HFFc6 (cell line): ENCODE measurements at regions not wholly inside any gene's neighbourhood (a gene's known extent, or its start where the extent isn't known, plus 50 kb on each side); places are given as distances from the start of the nearest gene placed in this dataset.

ENCODE experiments used
- DNase-seq: peaks from one replicate; pipeline ENCODE4 v3.0.0-alpha.2; 2018
- H3K27ac Mint-ChIP-seq: 2 replicates; pipeline ENCODE4 v1.8.0; 2020; ENCODE audit warnings: mild to moderate bottlenecking, mixed read lengths
- H3K27me3 Mint-ChIP-seq: 2 replicates; pipeline ENCODE4 v1.8.0; 2021; ENCODE audit warnings: mild to moderate bottlenecking, moderate library complexity, mixed read lengths; ENCODE audit not compliant: insufficient read depth
- H3K36me3 Mint-ChIP-seq: 2 replicates; pipeline ENCODE4 v1.8.0; 2021; ENCODE audit warnings: low read depth, mixed read lengths
- H3K4me1 Mint-ChIP-seq: 2 replicates; pipeline ENCODE4 v1.8.0; 2020; ENCODE audit warnings: low read depth, mixed read lengths
- H3K4me3 Mint-ChIP-seq: 2 replicates; pipeline ENCODE4 v1.8.0; 2020; ENCODE audit warnings: mild to moderate bottlenecking, moderate library complexity, mixed read lengths
- H3K9me3 Mint-ChIP-seq: 2 replicates; pipeline ENCODE4 v1.8.0; 2020; ENCODE audit warnings: mild to moderate bottlenecking, mixed read lengths
- CTCF ChIP-seq: fragments of 200-600 bp; sonication (generic); IDR thresholded peaks from 2 replicates; pipeline ENCODE4 v1.5.0; 2021; ENCODE audit warnings: antibody characterized with exemption, mild to moderate bottlenecking

- no peaks in the 10 kb centered on the region for H3K36me3 Mint-ChIP-seq
- H3K4me1 Mint-ChIP-seq, result no peaks in the 10 kb centered on the region
- H3K9me3 Mint-ChIP-seq, result peaks cover 26% of the 10 kb centered on the region
- TF ChIP-seq CTCF, result no peak
- H3K27ac Mint-ChIP-seq, result no peak overlapping the region
- H3K4me3 Mint-ChIP-seq, result no peak overlapping the region
- DNase-seq, result no peak
- H3K27me3 Mint-ChIP-seq, result peaks cover 5% of the 10 kb centered on the region
Measured at GRCh38 chr5:82834151-82834550, 243.0 kb downstream of the TMEM167A start.

DNA sequence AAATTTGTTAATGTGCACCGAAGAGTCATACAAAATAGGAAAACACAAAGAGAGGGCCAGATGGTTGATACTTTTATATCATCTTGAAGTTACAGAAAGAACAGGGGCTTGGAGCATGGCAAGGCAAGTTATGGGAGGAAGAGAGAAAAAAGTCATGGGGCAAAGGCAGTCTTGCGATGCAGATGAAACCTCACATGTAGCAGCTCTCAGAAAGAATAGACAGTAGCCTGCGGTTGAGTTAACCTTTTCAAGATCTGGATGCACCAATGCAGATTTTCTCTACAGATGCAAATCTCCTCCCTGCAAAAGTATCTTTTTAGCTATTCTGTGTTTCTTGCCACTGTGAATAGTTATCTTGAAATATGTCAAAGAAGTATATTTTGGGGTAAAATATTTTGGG, 243.9 kb downstream of the TMEM167A start:
- no peak for TF ChIP-seq CTCF
- H3K4me3 Mint-ChIP-seq, result no peak overlapping the region
- no peak for DNase-seq
- H3K27me3 Mint-ChIP-seq, result peaks cover 5% of the 10 kb centered on the region
- peaks cover 24% of the 10 kb centered on the region for H3K9me3 Mint-ChIP-seq
- H3K27ac Mint-ChIP-seq, result no peak overlapping the region
- no peaks in the 10 kb centered on the region for H3K36me3 Mint-ChIP-seq
- H3K4me1 Mint-ChIP-seq, result no peaks in the 10 kb centered on the region

- H3K36me3 Mint-ChIP-seq, result no peaks in the 10 kb centered on the region
- no peak for TF ChIP-seq CTCF
- H3K27me3 Mint-ChIP-seq, result peaks cover 5% of the 10 kb centered on the region
- peaks cover 21% of the 10 kb centered on the region for H3K9me3 Mint-ChIP-seq
- H3K4me3 Mint-ChIP-seq, result no peak overlapping the region
- H3K27ac Mint-ChIP-seq, result no peak overlapping the region
- DNase-seq, result no peak
- H3K4me1 Mint-ChIP-seq, result no peaks in the 10 kb centered on the region
Measured at GRCh38 chr5:82832445-82832844, 244.7 kb downstream of the TMEM167A start.

DNA sequence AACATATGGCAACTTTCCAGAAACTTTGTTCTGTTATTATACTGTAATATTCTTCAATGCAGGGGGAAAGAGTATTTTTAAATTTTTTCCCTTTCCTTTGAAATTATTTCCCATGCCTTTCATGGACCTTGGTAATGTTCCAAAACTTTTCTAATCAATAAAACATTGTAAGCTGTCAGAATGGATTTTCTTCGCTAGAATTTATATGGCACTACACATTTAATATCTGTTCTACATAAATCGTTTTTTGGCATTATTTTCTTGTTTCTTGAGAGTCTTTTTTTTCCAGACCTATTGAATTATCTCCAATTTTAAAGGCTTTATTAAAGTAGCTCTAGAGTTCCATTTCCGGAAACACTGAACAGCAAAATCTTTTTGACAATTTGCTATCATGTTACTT, 249.0 kb downstream of the TMEM167A start:
- Mint-ChIP-seq H3K4me3 (no peak overlapping the region), H3K9me3 (no peaks in the 10 kb centered on the region; the same call in none of the 2 replicates), H3K27me3 (peaks cover 3% of the 10 kb centered on the region), H3K36me3 (no peaks in the 10 kb centered on the region), H3K27ac (no peak overlapping the region), H3K4me1 (no peaks in the 10 kb centered on the region)
- TF ChIP-seq CTCF, result no peak
- DNase-seq, result no peak

DNA sequence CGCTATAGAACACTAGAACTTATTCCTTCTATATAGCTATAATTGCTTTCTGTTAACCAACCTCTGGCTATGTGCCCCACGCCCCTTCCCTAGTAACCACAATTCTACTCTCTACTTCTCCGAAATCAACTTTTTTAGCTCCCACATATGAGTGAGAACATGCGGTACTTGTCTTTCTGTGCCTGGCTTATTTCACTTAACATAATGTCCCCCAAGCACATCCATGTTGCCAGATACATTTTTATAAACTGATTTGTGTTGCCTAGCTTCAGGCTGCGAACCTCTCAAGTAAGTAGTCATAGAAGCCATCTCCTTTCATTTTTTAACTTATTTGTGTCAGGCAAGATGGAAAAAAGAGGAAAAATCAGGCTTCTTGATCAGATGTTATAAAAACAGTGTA, 249.5 kb downstream of the TMEM167A start:
- no peak overlapping the region for H3K4me3 Mint-ChIP-seq
- DNase-seq, result no peak
- no peak overlapping the region for H3K27ac Mint-ChIP-seq
- H3K4me1 Mint-ChIP-seq, result no peaks in the 10 kb centered on the region
- no peak for TF ChIP-seq CTCF
- H3K36me3 Mint-ChIP-seq, result no peaks in the 10 kb centered on the region
- H3K9me3 Mint-ChIP-seq, result no peaks in the 10 kb centered on the region; the same call in none of the 2 replicates
- peaks cover 3% of the 10 kb centered on the region for H3K27me3 Mint-ChIP-seq

- H3K4me3 Mint-ChIP-seq, result no peak overlapping the region
- no peak for DNase-seq
- no peak overlapping the region for H3K27ac Mint-ChIP-seq
- H3K27me3 Mint-ChIP-seq, result no peaks in the 10 kb centered on the region
- no peaks in the 10 kb centered on the region for H3K36me3 Mint-ChIP-seq
- H3K4me1 Mint-ChIP-seq, result no peaks in the 10 kb centered on the region
- no peaks in the 10 kb centered on the region; the same call in none of the 2 replicates for H3K9me3 Mint-ChIP-seq
- no peak for TF ChIP-seq CTCF
Measured at GRCh38 chr5:82822634-82822927, 254.6 kb downstream of the TMEM167A start.
